Nephron progenitor cell (in vitro differentiated cells): ENCODE measurements at regions not wholly inside any gene's neighbourhood (a gene's known extent, or its start where the extent isn't known, plus 50 kb on each side); places are given as distances from the start of the nearest gene placed in this dataset.
"Not testable (repeated sequence)": the region's sequence is repeated elsewhere in the genome, so short reads cannot be mapped to it uniquely, and the experiment has no call there.

Experiments
- DNase-seq: peaks from one replicate; pipeline ENCODE4 v3.0.0; 2021
- H3K27ac Mint-ChIP-seq: 2 replicates; pipeline ENCODE4 v1.8.0; 2021; ENCODE audit warnings: mild to moderate bottlenecking, moderate library complexity, mixed read lengths
- H3K27me3 Mint-ChIP-seq: 2 replicates; pipeline ENCODE4 v1.8.0; 2021; ENCODE audit warnings: mild to moderate bottlenecking, low read depth, mixed read lengths; ENCODE audit not compliant: poor library complexity
- H3K36me3 Mint-ChIP-seq: 2 replicates; pipeline ENCODE4 v1.8.0; 2021; ENCODE audit warnings: low read depth, mixed read lengths
- H3K4me1 Mint-ChIP-seq: 2 replicates; pipeline ENCODE4 v1.8.0; 2021; ENCODE audit warnings: mixed read lengths
- H3K4me3 Mint-ChIP-seq: 2 replicates; pipeline ENCODE4 v1.8.0; 2021; ENCODE audit warnings: mild to moderate bottlenecking, moderate library complexity, mixed read lengths
- H3K9me3 Mint-ChIP-seq: 2 replicates; pipeline ENCODE4 v1.8.0; 2021; ENCODE audit warnings: mild to moderate bottlenecking, moderate library complexity, mixed read lengths
- TF ChIP-seq, protein P1 (sequence below): fragments of 200-600 bp; sonication (generic); IDR thresholded peaks from 2 replicates; pipeline ENCODE4 v1.5.0; 2021; ENCODE audit warnings: antibody characterized with exemption

GRCh38 chr5:87195104-87195591 lies 72.5 kb upstream of the RASA1 start:
- no peak overlapping the region for H3K27ac Mint-ChIP-seq
- H3K36me3 Mint-ChIP-seq = no peaks in the 10 kb centered on the region
- no peak for DNase-seq
- H3K4me3 Mint-ChIP-seq = no peak overlapping the region
- TF ChIP-seq, protein P1, sequence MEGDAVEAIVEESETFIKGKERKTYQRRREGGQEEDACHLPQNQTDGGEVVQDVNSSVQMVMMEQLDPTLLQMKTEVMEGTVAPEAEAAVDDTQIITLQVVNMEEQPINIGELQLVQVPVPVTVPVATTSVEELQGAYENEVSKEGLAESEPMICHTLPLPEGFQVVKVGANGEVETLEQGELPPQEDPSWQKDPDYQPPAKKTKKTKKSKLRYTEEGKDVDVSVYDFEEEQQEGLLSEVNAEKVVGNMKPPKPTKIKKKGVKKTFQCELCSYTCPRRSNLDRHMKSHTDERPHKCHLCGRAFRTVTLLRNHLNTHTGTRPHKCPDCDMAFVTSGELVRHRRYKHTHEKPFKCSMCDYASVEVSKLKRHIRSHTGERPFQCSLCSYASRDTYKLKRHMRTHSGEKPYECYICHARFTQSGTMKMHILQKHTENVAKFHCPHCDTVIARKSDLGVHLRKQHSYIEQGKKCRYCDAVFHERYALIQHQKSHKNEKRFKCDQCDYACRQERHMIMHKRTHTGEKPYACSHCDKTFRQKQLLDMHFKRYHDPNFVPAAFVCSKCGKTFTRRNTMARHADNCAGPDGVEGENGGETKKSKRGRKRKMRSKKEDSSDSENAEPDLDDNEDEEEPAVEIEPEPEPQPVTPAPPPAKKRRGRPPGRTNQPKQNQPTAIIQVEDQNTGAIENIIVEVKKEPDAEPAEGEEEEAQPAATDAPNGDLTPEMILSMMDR = no peak
- H3K4me1 Mint-ChIP-seq = no peaks in the 10 kb centered on the region
- H3K27me3 Mint-ChIP-seq = peaks cover 2% of the 10 kb centered on the region
- H3K9me3 Mint-ChIP-seq = peaks cover 4% of the 10 kb centered on the region

DNA sequence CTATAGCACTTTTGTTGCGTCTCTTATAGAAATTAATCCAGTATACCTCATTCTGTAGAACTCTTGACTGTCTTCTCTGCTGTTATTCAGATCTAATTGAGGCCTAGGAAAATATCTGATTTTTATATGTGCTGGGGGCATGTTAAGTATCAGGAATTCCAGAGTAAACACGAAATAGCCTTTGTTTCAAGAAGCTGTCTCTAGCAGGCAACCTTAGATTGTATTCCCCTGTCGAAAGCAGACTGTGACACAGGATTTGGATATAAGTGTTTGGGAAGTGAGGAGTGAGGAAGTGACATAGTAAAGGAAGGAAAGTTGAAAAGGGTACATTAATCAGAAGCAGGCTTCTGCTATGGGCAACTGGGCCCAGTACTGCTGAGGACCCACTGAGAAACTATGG lies 72.1 kb upstream of the RASA1 start:
- no peak for DNase-seq
- Mint-ChIP-seq H3K27me3 (no peaks in the 10 kb centered on the region), H3K27ac (peak overlapping the region; percentile 30), H3K36me3 (no peaks in the 10 kb centered on the region), H3K9me3 (peaks cover 6% of the 10 kb centered on the region), H3K4me1 (no peaks in the 10 kb centered on the region), H3K4me3 (no peak overlapping the region)
- TF ChIP-seq, protein P1 = no peak

- H3K9me3 Mint-ChIP-seq = peaks cover 9% of the 10 kb centered on the region
- TF ChIP-seq, protein P1 = no peak
- no peak overlapping the region for H3K27ac Mint-ChIP-seq
- H3K27me3 Mint-ChIP-seq = peaks cover 4% of the 10 kb centered on the region
- H3K4me3 Mint-ChIP-seq = no peak overlapping the region
- no peak for DNase-seq
- no peaks in the 10 kb centered on the region for H3K4me1 Mint-ChIP-seq
- no peaks in the 10 kb centered on the region for H3K36me3 Mint-ChIP-seq
These were observed 69.7 kb upstream of the RASA1 start for GRCh38 chr5:87198010-87198409.

- H3K27me3 Mint-ChIP-seq, H3K4me1 Mint-ChIP-seq, H3K4me3 Mint-ChIP-seq, H3K27ac Mint-ChIP-seq, DNase-seq, H3K36me3 Mint-ChIP-seq: not testable (repeated sequence)
- peaks cover 13% of the 10 kb centered on the region for H3K9me3 Mint-ChIP-seq
These were observed 68.4 kb upstream of the RASA1 start for GRCh38 chr5:87199246-87199645.

DNA sequence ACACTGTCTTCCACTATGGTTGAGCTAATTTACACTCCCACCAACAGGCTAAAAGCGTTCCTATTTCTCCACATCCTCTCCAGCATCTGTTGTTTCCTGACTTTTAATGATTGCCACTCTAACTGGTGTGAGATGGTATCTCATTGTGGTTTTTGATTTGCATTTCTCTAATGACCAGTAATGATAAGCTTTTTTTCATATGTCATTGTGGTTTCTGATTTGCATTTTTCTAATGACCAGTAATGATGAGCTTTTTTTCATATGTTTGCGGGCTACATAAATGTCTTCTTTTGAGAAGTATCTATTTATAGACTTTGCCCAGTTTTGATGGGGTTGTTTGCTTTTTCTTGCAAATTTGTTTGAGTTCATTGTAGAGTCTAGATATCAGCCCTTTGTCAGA lies 68.0 kb upstream of the RASA1 start:
- H3K27ac Mint-ChIP-seq, H3K36me3 Mint-ChIP-seq, H3K4me1 Mint-ChIP-seq, H3K27me3 Mint-ChIP-seq, H3K4me3 Mint-ChIP-seq, DNase-seq: not testable (repeated sequence)
- peaks cover 13% of the 10 kb centered on the region for H3K9me3 Mint-ChIP-seq

- TF ChIP-seq, protein P1 = no peak
- Mint-ChIP-seq H3K4me3 (no peak overlapping the region), H3K27me3 (no peaks in the 10 kb centered on the region), H3K36me3 (no peaks in the 10 kb centered on the region), H3K4me1 (no peaks in the 10 kb centered on the region), H3K9me3 (peaks cover 8% of the 10 kb centered on the region), H3K27ac (no peak overlapping the region)
- DNase-seq = no peak
These were observed 57.6 kb upstream of the RASA1 start for GRCh38 chr5:87210076-87210475.

DNA sequence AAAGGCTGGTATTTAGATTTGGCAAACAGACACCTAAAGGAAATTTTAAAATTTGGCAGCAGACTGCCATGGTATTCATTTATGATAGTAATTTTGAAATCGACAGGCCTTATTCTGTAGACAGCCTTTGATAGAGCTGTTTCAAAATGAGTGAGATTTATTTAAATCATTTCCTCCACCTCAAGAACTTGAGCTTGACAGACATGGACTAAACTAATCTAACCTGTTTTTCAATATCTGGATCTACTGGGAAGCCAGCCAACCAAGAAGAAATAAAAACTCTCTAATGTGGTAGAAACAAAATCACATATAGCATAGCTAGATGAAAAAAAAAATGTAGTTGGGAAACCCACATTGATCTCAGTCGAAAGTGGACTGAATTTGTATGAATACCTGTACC lies 56.9 kb upstream of the RASA1 start:
- Mint-ChIP-seq H3K27me3 (no peaks in the 10 kb centered on the region), H3K36me3 (no peaks in the 10 kb centered on the region), H3K4me1 (no peaks in the 10 kb centered on the region), H3K27ac (no peak overlapping the region), H3K9me3 (peaks cover 8% of the 10 kb centered on the region), H3K4me3 (no peak overlapping the region)
- TF ChIP-seq, protein P1 = no peak
- no peak for DNase-seq
